Lung (tissue), 12 donors: ENCODE measurements at regions not wholly inside any gene's neighbourhood (a gene's known extent, or its start where the extent isn't known, plus 50 kb on each side); places are given as distances from the start of the nearest gene placed in this dataset. TPM values are rescaled to one million over a fixed set of nuclear protein-coding genes. Genes with fewer than 3 reads are reported as not detected.

Experiments used
- ATAC-seq: fragments of 200-7000 bp; cut with Tn5 transposase; one replicate; pipeline ENCODE4 v1.9.1; 2020; ENCODE audit warnings: moderate number of reproducible peaks; ENCODE audit not compliant: insufficient read depth, low FRiP score
- DNase-seq, 3 donors: peaks; one replicate each; pipeline ENCODE4 v3.0.0-alpha.2; 2013 to 2017
- H3K27ac ChIP-seq, 2 donors: one replicate each; pipeline ENCODE4 v1.5.1; 2013; ENCODE audit warnings: mild to moderate bottlenecking in 2 of 2, moderate library complexity in 2 of 2, control low read depth in 1 of 2, inconsistent platforms in 1 of 2, low read depth in 1 of 2, low read length in 1 of 2
- H3K27me3 ChIP-seq, 3 donors: one replicate each; pipeline ENCODE4 v1.5.1; 2013; ENCODE audit warnings: low read length in 2 of 3; ENCODE audit not compliant: control insufficient read depth in 3 of 3, insufficient read depth in 3 of 3
- H3K36me3 ChIP-seq, 4 donors: one replicate each; pipeline ENCODE4 v1.5.1; 2013; ENCODE audit warnings: low read length in 4 of 4, mild to moderate bottlenecking in 1 of 4, moderate library complexity in 1 of 4; ENCODE audit not compliant: control insufficient read depth in 4 of 4, insufficient read depth in 4 of 4
- H3K4me1 ChIP-seq, 5 donors: one replicate each; pipeline ENCODE4 v1.5.1; 2013; ENCODE audit warnings: low read length in 5 of 5, mild to moderate bottlenecking in 2 of 5, moderate library complexity in 1 of 5; ENCODE audit not compliant: control insufficient read depth in 5 of 5, insufficient read depth in 5 of 5
- H3K4me3 ChIP-seq: one replicate; pipeline ENCODE4 v1.5.1; 2013; ENCODE audit warnings: mild to moderate bottlenecking, control low read depth, moderate library complexity
- H3K9ac ChIP-seq, 2 donors: one replicate each; pipeline ENCODE4 v1.5.1; 2013; ENCODE audit warnings: low read length in 2 of 2, control low read depth in 1 of 2; ENCODE audit not compliant: insufficient read depth in 1 of 2
- H3K9me3 ChIP-seq, 4 donors: one replicate each; pipeline ENCODE4 v1.5.1; 2013; ENCODE audit warnings: low read length in 3 of 4, mild to moderate bottlenecking in 1 of 4, moderate library complexity in 1 of 4; ENCODE audit not compliant: control insufficient read depth in 4 of 4, insufficient read depth in 3 of 4
- WGBS, 2 donors: extraction: QIAGEN DNeasy Blood & Tissue Kit; methylation state at CpG; one replicate each; pipeline ENCODE4 v1.1.7; 2013; 5-methylcytosine and 5-hydroxymethylcytosine counted together
- small RNA-seq: library from RNA; depleted of rRNA; stranded (forward); fragments of <200 nt; gene quantifications from one replicate; pipeline ENCODE3, GENCODE V24; 2014; ENCODE audit warnings: low replicate concordance
- TF ChIP-seq, protein P1 (sequence below): IDR thresholded peaks from 2 replicates; pipeline ENCODE4 v1.5.1; 2012; ENCODE audit warnings: mild to moderate bottlenecking; ENCODE audit errors: control extremely low read depth, extremely low read depth
- donor health status: control.
- donor health status: control.
- donor health status: Bipolar disorder and iron deficiency.
- donor health status: healthy.
- donor health status: DM: yes; HTN: yes; CAD: no.

DNA sequence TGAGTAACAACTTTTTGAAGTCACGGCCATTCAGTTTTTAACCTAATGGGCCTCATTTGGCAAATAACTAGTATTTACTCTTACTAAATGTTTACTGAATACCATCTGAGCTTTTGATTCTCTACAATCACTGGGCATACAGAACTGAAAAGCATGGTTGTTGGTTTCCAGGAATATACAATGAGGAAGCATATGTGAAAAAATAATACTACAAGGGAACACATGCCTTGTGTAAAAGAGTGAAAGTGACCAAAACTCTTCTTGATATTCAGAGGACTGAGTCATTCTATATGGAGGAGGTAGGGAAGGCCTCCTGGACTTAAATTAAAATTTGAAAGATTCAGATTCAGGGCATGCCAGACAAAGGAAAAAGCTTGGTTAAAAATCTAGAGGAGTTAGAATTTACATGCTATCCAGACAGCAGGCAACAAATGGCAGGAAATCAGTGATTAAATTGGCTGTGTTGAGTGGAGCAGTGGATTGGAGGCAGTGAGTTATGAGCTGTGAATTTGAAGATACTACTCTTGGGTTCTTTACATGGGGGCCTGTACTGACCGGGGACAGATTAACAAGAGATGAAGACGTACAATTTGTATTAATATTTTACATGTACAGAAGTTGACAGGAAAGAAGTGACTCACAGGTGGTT lies 53.6 kb upstream of the NRXN1 start:
- Histone ChIP-seq H3K4me1 (no peaks in the 10 kb centered on the region), H3K27ac (no peak overlapping the region), H3K9ac (no peak overlapping the region), H3K9me3 (peaks cover 0 to 3% (median under 1%) of the 10 kb centered on the region in 4 donors), H3K4me3 (no peak overlapping the region), H3K36me3 (no peaks in the 10 kb centered on the region), H3K27me3 (no peaks in the 10 kb centered on the region)
- WGBS, 2 donors: 74 to 87% methylated on average over 3 of the region's 3 CpGs
- peak in 1 of 3 donors; percentile 3 for DNase-seq
- TF ChIP-seq, protein P1, sequence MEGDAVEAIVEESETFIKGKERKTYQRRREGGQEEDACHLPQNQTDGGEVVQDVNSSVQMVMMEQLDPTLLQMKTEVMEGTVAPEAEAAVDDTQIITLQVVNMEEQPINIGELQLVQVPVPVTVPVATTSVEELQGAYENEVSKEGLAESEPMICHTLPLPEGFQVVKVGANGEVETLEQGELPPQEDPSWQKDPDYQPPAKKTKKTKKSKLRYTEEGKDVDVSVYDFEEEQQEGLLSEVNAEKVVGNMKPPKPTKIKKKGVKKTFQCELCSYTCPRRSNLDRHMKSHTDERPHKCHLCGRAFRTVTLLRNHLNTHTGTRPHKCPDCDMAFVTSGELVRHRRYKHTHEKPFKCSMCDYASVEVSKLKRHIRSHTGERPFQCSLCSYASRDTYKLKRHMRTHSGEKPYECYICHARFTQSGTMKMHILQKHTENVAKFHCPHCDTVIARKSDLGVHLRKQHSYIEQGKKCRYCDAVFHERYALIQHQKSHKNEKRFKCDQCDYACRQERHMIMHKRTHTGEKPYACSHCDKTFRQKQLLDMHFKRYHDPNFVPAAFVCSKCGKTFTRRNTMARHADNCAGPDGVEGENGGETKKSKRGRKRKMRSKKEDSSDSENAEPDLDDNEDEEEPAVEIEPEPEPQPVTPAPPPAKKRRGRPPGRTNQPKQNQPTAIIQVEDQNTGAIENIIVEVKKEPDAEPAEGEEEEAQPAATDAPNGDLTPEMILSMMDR: no peak
- no peak for ATAC-seq

DNA sequence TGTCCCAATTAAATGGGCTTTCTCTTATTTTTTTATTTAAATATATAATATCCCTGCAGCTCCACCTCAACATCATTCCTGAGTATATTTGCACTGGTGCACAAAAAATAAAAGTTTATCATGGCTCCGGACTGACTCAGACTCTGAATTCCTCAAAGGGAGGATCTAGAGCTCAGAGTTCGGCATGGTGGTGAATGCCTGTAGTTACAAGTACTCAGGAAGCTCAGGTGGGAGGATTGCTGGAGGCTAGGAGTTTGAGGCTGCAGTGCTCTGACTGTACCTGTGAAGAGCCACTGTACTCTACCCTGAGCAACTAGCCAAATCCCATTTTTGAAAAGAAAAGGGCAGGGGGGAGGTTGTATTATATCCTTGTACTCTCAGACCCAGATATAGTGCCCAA lies 52.8 kb upstream of the NRXN1 start:
- TF ChIP-seq, protein P1: no peak
- Histone ChIP-seq H3K4me3 (no peak overlapping the region), H3K27me3 (no peaks in the 10 kb centered on the region), H3K9me3 (peaks cover 0 to 3% (median under 1%) of the 10 kb centered on the region in 4 donors), H3K4me1 (no peaks in the 10 kb centered on the region), H3K36me3 (no peaks in the 10 kb centered on the region), H3K27ac (no peak overlapping the region), H3K9ac (no peak overlapping the region)
- no peak for DNase-seq
- 81 to 94% methylated on average over 2 of the region's 2 CpGs for whole genome bisulfite sequencing, 2 donors
- no peak for ATAC-seq

Small RNAs in the stretch of these regions (small RNA-seq; reads per million reads assigned to genes)
- gene AC010967.3: not detected
- not detected for gene AC069157.1
- gene AC097463.2: not detected
- not detected for gene CRYGGP
- gene MIR4431: not detected
- gene RF00019: not detected
- gene RF00424: not detected
- gene RNU6-997P: not detected
